HEK293T (cell line): ENCODE measurements at regions not wholly inside any gene's neighbourhood (a gene's known extent, or its start where the extent isn't known, plus 50 kb on each side); places are given as distances from the start of the nearest gene placed in this dataset.

ENCODE experiments used
- BHLHE40 ChIP-seq: fragments of 450-650 bp; IDR thresholded peaks from 2 replicates; pipeline ENCODE4 v1.6.1; 2016; ENCODE audit warnings: mild to moderate bottlenecking, moderate library complexity, borderline replicate concordance
- ELF4 ChIP-seq: fragments of 450-650 bp; IDR thresholded peaks from 2 replicates; pipeline ENCODE4 v1.6.1; 2017; ENCODE audit warnings: antibody characterized with exemption
- FOXA1 ChIP-seq: fragments of 450-650 bp; IDR thresholded peaks from 2 replicates; pipeline ENCODE4 v1.6.1; 2016; ENCODE audit warnings: mild to moderate bottlenecking
- FOXK2 ChIP-seq: fragments of 450-650 bp; IDR thresholded peaks from 2 replicates; pipeline ENCODE4 v1.6.1; 2016; ENCODE audit warnings: mild to moderate bottlenecking
- NFRKB ChIP-seq: fragments of 450-650 bp; IDR thresholded peaks from 2 replicates; pipeline ENCODE4 v1.6.1; 2016; ENCODE audit warnings: mild to moderate bottlenecking, moderate library complexity
- SP1 ChIP-seq: fragments of 450-650 bp; IDR thresholded peaks from 2 replicates; pipeline ENCODE4 v1.6.1; 2017
- SUZ12 ChIP-seq: fragments of 450-650 bp; IDR thresholded peaks from 2 replicates; pipeline ENCODE4 v1.6.1; 2016; ENCODE audit warnings: mild to moderate bottlenecking
- TARDBP ChIP-seq: fragments of 450-650 bp; IDR thresholded peaks from 2 replicates; pipeline ENCODE4 v1.6.1; 2016

GRCh38 chr2:160878618-160879017 lies 281.6 kb upstream of the TANK start:
- TF ChIP-seq FOXK2 (no peak), FOXA1 (no peak), SUZ12 (no peak), ELF4 (no peak), BHLHE40 (no peak), NFRKB (no peak), TARDBP (no peak), SP1 (no peak)
